HG02610 (cell line): ENCODE measurements at regions not wholly inside any gene's neighbourhood (a gene's known extent, or its start where the extent isn't known, plus 50 kb on each side); places are given as distances from the start of the nearest gene placed in this dataset.

ENCODE experiments used
- ATAC-seq: cut with Tn5 transposase; IDR thresholded peaks from one replicate; pipeline ENCODE4 v1.9.1; 2021; ENCODE audit warnings: mild to moderate bottlenecking, moderate library complexity; ENCODE audit not compliant: unreplicated experiment

GRCh38 chr16:76222087-76222486 is 55.1 kb upstream of the CNTNAP4 start:
- no peak for ATAC-seq

GRCh38 chr16:76222853-76223252 is 54.3 kb upstream of the CNTNAP4 start:
- no peak for ATAC-seq

GRCh38 chr16:76226011-76226410 is 51.2 kb upstream of the CNTNAP4 start:
- ATAC-seq, result no peak

- no peak for ATAC-seq
Observed at GRCh38 chr16:76226481-76226880, 50.7 kb upstream of the CNTNAP4 start.
